ENCODE measurements at regions not wholly inside any gene's neighbourhood (a gene's known extent, or its start where the extent isn't known, plus 50 kb on each side); places are given as distances from the start of the nearest gene placed in this dataset.

GRCh38 chr5:2619216-2619615, 132.3 kb downstream of the IRX2 start:
- TF ChIP-seq CTCF (IDR thresholded peaks at IDR 0.05; ENCODE audit: low read depth, low read length, poor library complexity, severe bottlenecking) (no peak), EZH2phosphoT487 (IDR thresholded peaks at IDR 0.05; ENCODE audit: borderline replicate concordance, low read length) (no peak)
- H3F3A ChIP-seq (ENCODE audit: control insufficient read depth, insufficient read depth) = no peaks in the 10 kb centered on the region
- H3K79me2 ChIP-seq (ENCODE audit: control insufficient read depth, low read length) = no peaks in the 10 kb centered on the region
- H3K9me3 ChIP-seq (ENCODE audit: control insufficient read depth, insufficient read depth, low read length) = no peaks in the 10 kb centered on the region; the same call in 1 of the 2 replicates
- H4K20me1 ChIP-seq (ENCODE audit: control insufficient read depth, insufficient read depth, low read depth, low read length) = no peaks in the 10 kb centered on the region
- no peaks in the 10 kb centered on the region for H3K27me3 ChIP-seq (ENCODE audit: control insufficient read depth, low read length)
- no peaks in the 10 kb centered on the region for H3K36me3 ChIP-seq (ENCODE audit: control insufficient read depth, low read length)
- H3K27ac ChIP-seq (ENCODE audit: low read depth, low read length) = no peak overlapping the region
- no peak overlapping the region for H3K4me3 ChIP-seq (ENCODE audit: low read length)
- no peaks in the 10 kb centered on the region for H3K4me1 ChIP-seq (ENCODE audit: control insufficient read depth, low read length)
- H3K9me2 ChIP-seq (replicated peaks; ENCODE audit: control insufficient read depth, low read length) = no peaks in the 10 kb centered on the region
- H3K4me2 ChIP-seq (ENCODE audit: low read length) = no peak overlapping the region

GRCh38 chr5:2617461-2617860, 134.0 kb downstream of the IRX2 start:
- Histone ChIP-seq H3K36me3 (ENCODE audit: control insufficient read depth, low read length) (no peaks in the 10 kb centered on the region), H3F3A (ENCODE audit: control insufficient read depth, insufficient read depth) (no peaks in the 10 kb centered on the region), H3K4me1 (ENCODE audit: control insufficient read depth, low read length) (no peaks in the 10 kb centered on the region), H3K9me2 (replicated peaks; ENCODE audit: control insufficient read depth, low read length) (no peaks in the 10 kb centered on the region), H3K4me2 (ENCODE audit: low read length) (no peak overlapping the region), H3K27ac (ENCODE audit: low read depth, low read length) (no peak overlapping the region), H3K4me3 (ENCODE audit: low read length) (no peak overlapping the region), H3K9me3 (ENCODE audit: control insufficient read depth, insufficient read depth, low read length) (no peaks in the 10 kb centered on the region; the same call in 1 of the 2 replicates), H4K20me1 (ENCODE audit: control insufficient read depth, insufficient read depth, low read depth, low read length) (no peaks in the 10 kb centered on the region), H3K27me3 (ENCODE audit: control insufficient read depth, low read length) (no peaks in the 10 kb centered on the region), H3K79me2 (ENCODE audit: control insufficient read depth, low read length) (no peaks in the 10 kb centered on the region)
- TF ChIP-seq EZH2phosphoT487 (IDR thresholded peaks at IDR 0.05; ENCODE audit: borderline replicate concordance, low read length) = no peak
- TF ChIP-seq CTCF (IDR thresholded peaks at IDR 0.05; ENCODE audit: low read depth, low read length, poor library complexity, severe bottlenecking) = no peak

- Histone ChIP-seq H3K4me1 (ENCODE audit: control insufficient read depth, low read length) (no peaks in the 10 kb centered on the region), H3K79me2 (ENCODE audit: control insufficient read depth, low read length) (no peaks in the 10 kb centered on the region), H4K20me1 (ENCODE audit: control insufficient read depth, insufficient read depth, low read depth, low read length) (no peaks in the 10 kb centered on the region), H3K9me2 (replicated peaks; ENCODE audit: control insufficient read depth, low read length) (no peaks in the 10 kb centered on the region), H3K9me3 (ENCODE audit: control insufficient read depth, insufficient read depth, low read length) (no peaks in the 10 kb centered on the region; the same call in 1 of the 2 replicates), H3F3A (ENCODE audit: control insufficient read depth, insufficient read depth) (no peaks in the 10 kb centered on the region), H3K36me3 (ENCODE audit: control insufficient read depth, low read length) (no peaks in the 10 kb centered on the region), H3K4me3 (ENCODE audit: low read length) (no peak overlapping the region), H3K4me2 (ENCODE audit: low read length) (no peak overlapping the region), H3K27me3 (ENCODE audit: control insufficient read depth, low read length) (no peaks in the 10 kb centered on the region), H3K27ac (ENCODE audit: low read depth, low read length) (no peak overlapping the region)
- no peak for TF ChIP-seq EZH2phosphoT487 (IDR thresholded peaks at IDR 0.05; ENCODE audit: borderline replicate concordance, low read length)
- TF ChIP-seq CTCF (IDR thresholded peaks at IDR 0.05; ENCODE audit: low read depth, low read length, poor library complexity, severe bottlenecking) = no peak
Measured at GRCh38 chr5:2615917-2616316, 135.6 kb downstream of the IRX2 start.

Measured in DOHH2 (cell line).